Chondrocyte (in vitro differentiated cells): ENCODE measurements at regions not wholly inside any gene's neighbourhood (a gene's known extent, or its start where the extent isn't known, plus 50 kb on each side); places are given as distances from the start of the nearest gene placed in this dataset.
A peak's percentile ranks its signal among the peaks of the same experiment; 100 is the strongest.
"Not testable (repeated sequence)": the region's sequence is repeated elsewhere in the genome, so short reads cannot be mapped to it uniquely, and the experiment has no call there.

Experiments used
- DNase-seq: peaks from one replicate; pipeline ENCODE4 v3.0.0; 2021; ENCODE audit warnings: mixed read lengths, low spot score
- H3K27ac Mint-ChIP-seq: one replicate; pipeline ENCODE4 v1.8.0; 2021; ENCODE audit warnings: mild to moderate bottlenecking, moderate library complexity, mixed read lengths; ENCODE audit not compliant: unreplicated experiment
- H3K27me3 Mint-ChIP-seq: 2 replicates; pipeline ENCODE4 v1.8.0; 2021; ENCODE audit warnings: low read depth, mixed read lengths
- H3K36me3 Mint-ChIP-seq: 2 replicates; pipeline ENCODE4 v1.8.0; 2021; ENCODE audit warnings: low read depth, mixed read lengths
- H3K4me1 Mint-ChIP-seq: 2 replicates; pipeline ENCODE4 v1.8.0; 2021; ENCODE audit warnings: low read depth, mild to moderate bottlenecking, mixed read lengths
- H3K4me3 Mint-ChIP-seq: one replicate; pipeline ENCODE4 v1.8.0; 2021; ENCODE audit warnings: mild to moderate bottlenecking, moderate library complexity, mixed read lengths; ENCODE audit not compliant: unreplicated experiment
- H3K9me3 Mint-ChIP-seq: 2 replicates; pipeline ENCODE4 v1.8.0; 2021; ENCODE audit warnings: low read depth, mixed read lengths
- TF ChIP-seq, protein P1 (sequence below): fragments of 200-600 bp; sonication (generic); IDR thresholded peaks from 2 replicates; pipeline ENCODE4 v1.5.0; 2021; ENCODE audit warnings: antibody characterized with exemption, mild to moderate bottlenecking, moderate library complexity

DNA sequence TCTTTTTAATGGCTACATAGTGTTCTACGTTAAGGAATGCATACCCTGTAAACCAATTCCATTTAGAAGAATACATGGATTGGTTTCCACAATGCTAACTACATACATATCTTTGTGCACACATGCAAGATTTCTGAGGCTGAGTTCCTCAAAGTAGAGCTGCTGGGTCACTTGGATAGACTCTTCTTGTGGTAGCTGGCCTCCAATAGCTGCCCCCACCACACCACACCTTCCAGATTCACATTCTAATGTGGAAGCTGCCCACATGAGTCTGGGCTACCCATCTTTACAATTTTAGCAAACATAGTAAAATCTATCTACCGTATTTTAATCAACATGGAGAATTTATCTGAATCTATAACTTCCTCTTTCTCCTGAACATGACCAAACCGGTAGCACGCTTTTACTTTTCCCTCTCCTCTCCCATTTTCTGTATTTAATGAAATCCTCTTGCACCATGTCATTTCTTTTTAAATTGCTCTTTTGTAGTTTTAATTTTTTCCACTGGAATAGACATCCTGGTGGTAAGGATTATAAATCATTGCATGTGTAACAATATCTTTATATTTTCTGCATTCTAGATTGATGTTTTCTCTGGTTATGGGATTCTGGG, 74.7 kb upstream of the CITED2 start:
- Mint-ChIP-seq H3K27me3 (no peaks in the 10 kb centered on the region), H3K36me3 (no peaks in the 10 kb centered on the region), H3K9me3 (no peaks in the 10 kb centered on the region), H3K4me1 (peaks cover 11% of the 10 kb centered on the region), H3K27ac (peak overlapping the region; percentile 37), H3K4me3 (no peak overlapping the region)
- DNase-seq: no peak
- TF ChIP-seq, protein P1, sequence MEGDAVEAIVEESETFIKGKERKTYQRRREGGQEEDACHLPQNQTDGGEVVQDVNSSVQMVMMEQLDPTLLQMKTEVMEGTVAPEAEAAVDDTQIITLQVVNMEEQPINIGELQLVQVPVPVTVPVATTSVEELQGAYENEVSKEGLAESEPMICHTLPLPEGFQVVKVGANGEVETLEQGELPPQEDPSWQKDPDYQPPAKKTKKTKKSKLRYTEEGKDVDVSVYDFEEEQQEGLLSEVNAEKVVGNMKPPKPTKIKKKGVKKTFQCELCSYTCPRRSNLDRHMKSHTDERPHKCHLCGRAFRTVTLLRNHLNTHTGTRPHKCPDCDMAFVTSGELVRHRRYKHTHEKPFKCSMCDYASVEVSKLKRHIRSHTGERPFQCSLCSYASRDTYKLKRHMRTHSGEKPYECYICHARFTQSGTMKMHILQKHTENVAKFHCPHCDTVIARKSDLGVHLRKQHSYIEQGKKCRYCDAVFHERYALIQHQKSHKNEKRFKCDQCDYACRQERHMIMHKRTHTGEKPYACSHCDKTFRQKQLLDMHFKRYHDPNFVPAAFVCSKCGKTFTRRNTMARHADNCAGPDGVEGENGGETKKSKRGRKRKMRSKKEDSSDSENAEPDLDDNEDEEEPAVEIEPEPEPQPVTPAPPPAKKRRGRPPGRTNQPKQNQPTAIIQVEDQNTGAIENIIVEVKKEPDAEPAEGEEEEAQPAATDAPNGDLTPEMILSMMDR: no peak

DNA sequence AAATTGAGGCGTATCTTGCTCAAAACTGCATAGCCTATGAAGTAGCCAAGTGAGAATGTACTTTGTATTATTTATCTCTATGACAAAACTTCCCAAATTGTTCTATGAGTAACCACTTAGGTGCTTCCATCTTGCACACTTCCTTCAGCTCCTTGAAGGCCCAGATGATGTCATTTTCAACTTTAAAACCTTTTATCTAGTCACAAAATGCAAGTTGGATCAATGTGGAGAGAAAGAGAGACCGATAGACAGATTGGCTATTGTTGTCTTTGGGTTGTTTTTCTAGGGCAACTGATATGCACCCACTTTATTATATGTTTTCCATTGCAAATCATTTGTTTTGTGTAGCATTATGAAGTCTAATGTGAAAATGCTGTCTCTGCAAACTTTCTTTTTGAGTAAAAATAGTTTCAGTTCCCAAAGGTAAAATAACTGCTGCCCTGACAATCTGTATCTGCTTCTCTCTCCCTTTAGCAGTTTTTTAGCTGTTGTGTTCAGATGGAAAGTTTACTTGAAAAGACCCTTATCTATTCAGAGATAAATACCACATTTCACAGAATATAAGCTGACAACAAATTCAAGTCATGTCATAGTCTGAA, 73.7 kb upstream of the CITED2 start:
- H3K36me3 Mint-ChIP-seq: no peaks in the 10 kb centered on the region
- H3K9me3 Mint-ChIP-seq: no peaks in the 10 kb centered on the region
- no peak for DNase-seq
- H3K4me3 Mint-ChIP-seq: no peak overlapping the region
- H3K27me3 Mint-ChIP-seq: no peaks in the 10 kb centered on the region
- TF ChIP-seq, protein P1: no peak
- H3K4me1 Mint-ChIP-seq: peaks cover 11% of the 10 kb centered on the region
- no peak overlapping the region for H3K27ac Mint-ChIP-seq

DNA sequence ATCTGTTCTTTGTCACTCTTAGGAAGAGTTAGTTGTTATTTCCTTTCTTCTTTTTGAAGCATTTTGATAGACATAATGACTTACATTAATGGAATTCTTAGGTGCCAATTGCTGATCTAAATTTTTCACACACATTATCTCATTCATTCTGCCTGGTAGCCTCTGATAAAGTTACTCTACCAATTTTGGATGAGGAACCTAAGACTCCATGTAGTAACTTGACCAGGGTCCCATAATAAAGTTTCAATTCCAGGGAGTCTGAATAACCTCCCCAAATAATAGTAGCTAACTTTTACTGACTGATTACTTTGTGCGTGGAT, 73.2 kb upstream of the CITED2 start:
- DNase-seq: no peak
- Mint-ChIP-seq H3K27ac (no peak overlapping the region), H3K36me3 (no peaks in the 10 kb centered on the region), H3K4me3 (no peak overlapping the region), H3K9me3 (no peaks in the 10 kb centered on the region), H3K4me1 (peaks cover 11% of the 10 kb centered on the region), H3K27me3 (no peaks in the 10 kb centered on the region)
- TF ChIP-seq, protein P1: no peak

DNA sequence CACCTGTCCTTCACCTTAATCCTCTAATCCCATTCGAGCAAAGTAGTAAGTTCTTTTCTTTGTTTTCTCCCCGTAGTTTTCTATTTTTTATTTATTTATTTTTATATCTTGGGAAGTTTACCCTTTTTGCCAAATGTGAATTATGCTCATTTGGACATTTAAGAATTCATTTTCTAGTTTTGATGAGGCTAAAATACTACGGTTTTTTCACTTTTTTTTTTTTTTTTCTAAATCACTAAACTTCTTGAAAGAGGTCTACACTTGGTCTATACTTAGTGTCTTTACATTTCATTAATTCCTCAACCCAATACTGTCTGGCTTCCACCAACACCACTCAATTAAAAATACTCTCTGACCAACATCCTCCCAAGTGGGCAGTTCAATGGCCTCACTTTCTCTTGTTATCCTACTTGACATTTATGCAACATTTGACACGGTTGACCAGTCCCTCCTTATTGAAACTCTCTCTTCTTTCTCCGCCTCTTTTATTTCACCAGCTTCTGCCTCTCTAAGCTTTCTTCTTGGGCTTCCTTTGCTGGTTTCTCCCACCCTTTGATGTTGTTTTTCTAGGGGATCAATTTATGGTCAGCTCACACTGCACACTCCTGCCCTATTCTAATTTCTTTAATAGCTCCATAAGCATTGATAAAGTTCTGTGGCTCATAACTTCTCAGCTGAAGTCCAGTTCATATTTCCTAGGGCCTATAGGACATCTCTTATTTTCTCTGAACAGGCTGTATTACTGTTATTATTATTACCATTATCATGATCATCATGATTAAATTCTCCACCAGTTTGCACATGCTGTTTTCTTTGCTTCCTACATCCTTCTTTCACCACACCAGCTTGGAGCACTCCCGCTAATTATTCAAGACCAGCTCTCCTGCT, 72.6 kb upstream of the CITED2 start:
- Mint-ChIP-seq H3K4me1 (peaks cover 11% of the 10 kb centered on the region), H3K27ac (no peak overlapping the region), H3K9me3 (no peaks in the 10 kb centered on the region), H3K36me3 (no peaks in the 10 kb centered on the region), H3K4me3 (no peak overlapping the region), H3K27me3 (no peaks in the 10 kb centered on the region)
- DNase-seq: no peak
- TF ChIP-seq, protein P1: no peak

DNA sequence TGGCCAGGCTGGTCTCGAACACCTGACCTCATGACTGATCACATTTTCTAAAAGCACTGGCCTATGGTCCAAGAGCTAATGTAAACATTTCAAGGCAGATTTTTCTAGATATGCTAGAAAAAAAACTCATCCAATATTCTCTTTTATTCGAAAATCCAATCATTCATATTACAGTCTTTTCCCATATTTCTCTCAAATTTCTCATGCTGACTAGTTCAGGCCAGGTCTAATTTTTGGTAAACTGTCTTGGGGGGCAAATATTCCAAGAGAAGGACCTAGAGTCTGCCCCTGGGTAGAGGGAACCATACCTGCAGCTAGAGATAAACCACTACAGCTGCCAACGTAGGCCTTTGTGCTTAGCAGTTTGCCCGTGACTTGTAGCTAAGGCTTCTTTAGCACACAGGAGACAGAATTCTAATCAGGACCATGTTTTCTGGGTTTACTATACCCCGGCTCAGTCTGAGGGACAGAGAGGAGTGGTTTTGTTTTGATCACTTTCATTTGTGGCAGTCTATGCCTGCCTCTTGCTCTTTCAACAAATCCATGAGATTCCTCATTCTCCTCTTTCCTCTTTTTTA, 71.8 kb upstream of the CITED2 start:
- Mint-ChIP-seq H3K4me1 (peaks cover 11% of the 10 kb centered on the region), H3K27ac (no peak overlapping the region), H3K9me3 (no peaks in the 10 kb centered on the region), H3K4me3 (no peak overlapping the region), H3K36me3 (no peaks in the 10 kb centered on the region), H3K27me3 (no peaks in the 10 kb centered on the region)
- DNase-seq: no peak
- TF ChIP-seq, protein P1: no peak

DNA sequence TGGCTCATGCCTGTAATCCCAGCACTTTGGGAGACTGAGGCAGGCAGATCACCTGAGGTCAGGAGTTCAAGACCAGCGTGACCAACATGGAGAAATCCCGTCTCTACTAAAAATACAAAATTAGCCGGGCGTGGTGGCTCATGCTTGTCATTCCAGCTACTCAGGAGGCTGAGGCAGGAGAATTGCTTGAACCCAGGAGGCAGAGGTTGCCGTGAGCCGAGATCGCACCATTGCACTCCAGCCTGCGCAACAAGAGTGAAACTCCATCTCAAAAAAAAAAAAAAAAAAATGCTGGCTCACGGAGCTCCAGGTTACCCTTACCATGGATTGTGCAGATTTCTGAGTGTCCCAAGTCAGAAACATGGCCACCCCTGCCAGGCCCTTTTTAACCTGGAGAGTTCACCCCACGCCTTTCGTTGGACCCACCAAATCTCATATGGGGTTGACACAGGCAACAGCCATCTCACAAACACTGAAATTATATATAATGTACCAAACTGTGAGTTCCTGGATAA, 69.9 kb upstream of the CITED2 start:
- not testable (repeated sequence) for H3K4me3 Mint-ChIP-seq, H3K4me1 Mint-ChIP-seq, H3K36me3 Mint-ChIP-seq, H3K27me3 Mint-ChIP-seq, H3K27ac Mint-ChIP-seq, DNase-seq, H3K9me3 Mint-ChIP-seq
